Dendritic cell treated with granulocyte-macrophage colony-stimulating factor and Interleukin-4, amounts not matched to agents 40 ng/mL and 50 ng/mL, for 4 days (primary cell): ENCODE measurements at regions not wholly inside any gene's neighbourhood (a gene's known extent, or its start where the extent isn't known, plus 50 kb on each side); places are given as distances from the start of the nearest gene placed in this dataset.
A peak's percentile ranks its signal among the peaks of the same experiment; 100 is the strongest.
"Not testable (repeated sequence)": the region's sequence is repeated elsewhere in the genome, so short reads cannot be mapped to it uniquely, and the experiment has no call there.

Source experiments
- H3K27ac Mint-ChIP-seq: one replicate; pipeline ENCODE4 v1.8.0; 2022; ENCODE audit warnings: mild to moderate bottlenecking, mixed read lengths
- H3K27me3 Mint-ChIP-seq: one replicate; pipeline ENCODE4 v1.8.0; 2022; ENCODE audit warnings: mild to moderate bottlenecking, mixed read lengths
- H3K36me3 Mint-ChIP-seq: one replicate; pipeline ENCODE4 v1.8.0; 2022; ENCODE audit warnings: low read depth, mixed read lengths
- H3K4me1 Mint-ChIP-seq: one replicate; pipeline ENCODE4 v1.8.0; 2022; ENCODE audit warnings: low read depth, mixed read lengths
- H3K4me3 Mint-ChIP-seq: one replicate; pipeline ENCODE4 v1.8.0; 2022; ENCODE audit warnings: mild to moderate bottlenecking, moderate library complexity, mixed read lengths
- H3K9me3 Mint-ChIP-seq: one replicate; pipeline ENCODE4 v1.8.0; 2022; ENCODE audit warnings: mixed read lengths
- intact Hi-C: fragments of 100-400 bp; cut with micrococcal nuclease; formaldehyde crosslinking; loops from one replicate; pipeline ENCODE4 v1.15.0; 2022

GRCh38 chr7:20466543-20467021 lies 135.9 kb downstream of the ITGB8 start:
- no peak overlapping the region for H3K4me3 Mint-ChIP-seq
- intact Hi-C loops, result no loop called here
- no peaks in the 10 kb centered on the region for H3K27me3 Mint-ChIP-seq
- peaks cover 47% of the 10 kb centered on the region for H3K4me1 Mint-ChIP-seq
- no peak overlapping the region for H3K27ac Mint-ChIP-seq
- H3K36me3 Mint-ChIP-seq, result peaks cover 3% of the 10 kb centered on the region
- peaks cover 9% of the 10 kb centered on the region for H3K9me3 Mint-ChIP-seq

DNA sequence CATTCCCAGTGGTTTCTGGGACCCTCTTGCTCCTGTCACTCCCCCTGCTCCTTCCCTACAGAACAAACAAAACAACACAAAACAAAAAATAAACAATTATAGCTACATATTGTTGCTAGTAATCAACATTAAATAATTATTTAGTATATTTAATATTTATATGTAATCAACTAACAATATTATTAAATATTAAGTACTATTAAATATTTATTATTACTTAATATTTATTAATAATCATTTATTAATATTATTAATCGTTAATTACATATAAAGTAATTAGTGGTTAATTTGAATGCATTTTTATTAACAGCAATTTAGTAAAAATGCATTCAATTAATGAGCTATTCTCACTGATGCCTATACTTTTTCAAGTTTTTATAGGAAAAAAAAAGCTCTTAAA lies 139.4 kb downstream of the ITGB8 start:
- no peak overlapping the region for H3K4me3 Mint-ChIP-seq
- H3K27ac Mint-ChIP-seq, result peak overlapping the region; percentile 80
- intact Hi-C loops, result no loop called here
- peaks cover 60% of the 10 kb centered on the region for H3K4me1 Mint-ChIP-seq
- H3K27me3 Mint-ChIP-seq, result no peaks in the 10 kb centered on the region
- H3K36me3 Mint-ChIP-seq, result peaks cover 5% of the 10 kb centered on the region
- peaks cover 13% of the 10 kb centered on the region for H3K9me3 Mint-ChIP-seq

- Mint-ChIP-seq H3K4me1 (peaks cover 57% of the 10 kb centered on the region), H3K4me3 (no peak overlapping the region), H3K27ac (peak overlapping the region; percentile 80), H3K9me3 (peaks cover 13% of the 10 kb centered on the region), H3K36me3 (peaks cover 5% of the 10 kb centered on the region), H3K27me3 (no peaks in the 10 kb centered on the region)
- intact Hi-C loops, result no loop called here
Observed at GRCh38 chr7:20470726-20471125, 140.0 kb downstream of the ITGB8 start.

GRCh38 chr7:20474249-20474648 lies 141.2 kb upstream of the ABCB5 start:
- Mint-ChIP-seq H3K9me3 (peaks cover 13% of the 10 kb centered on the region), H3K4me1 (peaks cover 44% of the 10 kb centered on the region), H3K4me3 (no peak overlapping the region), H3K27ac (no peak overlapping the region), H3K36me3 (peaks cover 5% of the 10 kb centered on the region), H3K27me3 (no peaks in the 10 kb centered on the region)
- intact Hi-C loops, result no loop called here

- Mint-ChIP-seq H3K4me3 (no peak overlapping the region), H3K4me1 (peaks cover 42% of the 10 kb centered on the region), H3K27ac (no peak overlapping the region), H3K27me3 (no peaks in the 10 kb centered on the region), H3K9me3 (peaks cover 12% of the 10 kb centered on the region), H3K36me3 (peaks cover 5% of the 10 kb centered on the region)
- intact Hi-C loops, result loop anchor here (5.0 kb wide), 1 partner anchor 38 kb away; no protein-coding TSS in a partner anchor
Observed at GRCh38 chr7:20475756-20476155, 139.7 kb upstream of the ABCB5 start.

GRCh38 chr7:20477067-20477466 lies 138.4 kb upstream of the ABCB5 start:
- Mint-ChIP-seq H3K4me1 (peaks cover 32% of the 10 kb centered on the region), H3K27me3 (no peaks in the 10 kb centered on the region), H3K27ac (no peak overlapping the region), H3K36me3 (no peaks in the 10 kb centered on the region), H3K4me3 (no peak overlapping the region), H3K9me3 (no peaks in the 10 kb centered on the region)
- intact Hi-C loops, result loop anchor here (5.0 kb wide), 1 partner anchor 40 kb away; no protein-coding TSS in a partner anchor

DNA sequence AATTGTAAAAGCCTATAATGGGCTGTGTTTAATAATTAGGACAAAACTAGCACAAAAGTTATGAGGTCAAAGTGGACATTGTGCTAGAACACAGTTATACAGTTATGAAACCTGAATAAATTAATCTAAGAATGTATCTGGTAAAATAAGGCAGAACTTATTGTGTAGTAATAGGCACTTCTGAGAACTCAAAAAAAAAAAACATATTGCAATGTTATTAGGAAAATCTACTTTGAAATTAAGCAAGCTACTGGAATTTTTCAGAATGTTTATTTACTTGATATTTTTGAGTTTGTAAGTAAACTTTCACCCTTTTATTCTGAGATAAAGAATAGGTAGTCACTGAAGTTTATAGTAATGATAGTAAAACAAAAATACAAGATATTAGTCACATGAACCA lies 135.8 kb upstream of the ABCB5 start:
- Mint-ChIP-seq H3K4me3 (no peak overlapping the region), H3K27ac (no peak overlapping the region), H3K9me3 (no peaks in the 10 kb centered on the region), H3K36me3 (no peaks in the 10 kb centered on the region), H3K4me1 (peaks cover 33% of the 10 kb centered on the region), H3K27me3 (no peaks in the 10 kb centered on the region)
- intact Hi-C loops, result loop anchor here (5.0 kb wide), 1 partner anchor 42 kb away; no protein-coding TSS in a partner anchor

DNA sequence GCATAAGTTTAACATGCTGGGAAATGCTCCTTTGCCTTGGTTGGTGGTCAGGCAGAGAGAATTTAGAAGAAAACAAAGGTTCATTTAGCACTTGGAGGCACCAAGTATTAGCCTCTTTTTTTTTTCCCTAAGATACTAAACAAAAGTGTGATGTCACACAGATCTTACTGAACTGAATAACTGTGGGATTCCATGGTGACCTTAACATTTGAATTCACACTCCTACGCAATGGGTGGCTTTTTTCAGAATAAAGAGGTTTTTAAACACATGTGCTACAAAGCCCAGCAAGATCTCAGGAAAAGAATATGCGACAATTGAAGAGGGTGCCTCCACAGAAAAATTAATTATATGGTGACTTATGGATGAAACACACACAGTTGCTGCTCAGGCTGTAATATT lies 133.4 kb upstream of the ABCB5 start:
- H3K27ac Mint-ChIP-seq, result no peak overlapping the region
- peaks cover 5% of the 10 kb centered on the region for H3K36me3 Mint-ChIP-seq
- H3K4me1 Mint-ChIP-seq, result peaks cover 20% of the 10 kb centered on the region
- H3K27me3 Mint-ChIP-seq, result no peaks in the 10 kb centered on the region
- H3K9me3 Mint-ChIP-seq, result peaks cover 13% of the 10 kb centered on the region
- intact Hi-C loops, result no loop called here
- no peak overlapping the region for H3K4me3 Mint-ChIP-seq

- Mint-ChIP-seq H3K36me3 (peaks cover 12% of the 10 kb centered on the region), H3K27ac (no peak overlapping the region), H3K4me1 (peaks cover 20% of the 10 kb centered on the region), H3K9me3 (peaks cover 36% of the 10 kb centered on the region), H3K4me3 (no peak overlapping the region), H3K27me3 (no peaks in the 10 kb centered on the region)
- intact Hi-C loops, result no loop called here
Observed at GRCh38 chr7:20484356-20484755, 131.1 kb upstream of the ABCB5 start.

GRCh38 chr7:20488850-20489249 lies 126.6 kb upstream of the ABCB5 start:
- intact Hi-C loops, result loop anchor here (5.0 kb wide), 1 partner anchor 77 kb away; no protein-coding TSS in a partner anchor
- H3K4me1 Mint-ChIP-seq, result peaks cover 6% of the 10 kb centered on the region
- H3K9me3 Mint-ChIP-seq, result peaks cover 53% of the 10 kb centered on the region
- no peak overlapping the region for H3K27ac Mint-ChIP-seq
- no peak overlapping the region for H3K4me3 Mint-ChIP-seq
- no peaks in the 10 kb centered on the region for H3K27me3 Mint-ChIP-seq
- H3K36me3 Mint-ChIP-seq, result peaks cover 12% of the 10 kb centered on the region

GRCh38 chr7:20491284-20491683 lies 124.2 kb upstream of the ABCB5 start:
- Mint-ChIP-seq H3K27ac (no peak overlapping the region), H3K4me1 (no peaks in the 10 kb centered on the region), H3K27me3 (no peaks in the 10 kb centered on the region), H3K4me3 (no peak overlapping the region), H3K9me3 (peaks cover 54% of the 10 kb centered on the region), H3K36me3 (peaks cover 12% of the 10 kb centered on the region)
- intact Hi-C loops, result loop anchor here (2.0 kb wide), 1 partner anchor 18 kb away; no protein-coding TSS in a partner anchor

GRCh38 chr7:20494566-20494965 lies 120.9 kb upstream of the ABCB5 start:
- H3K36me3 Mint-ChIP-seq, result no peaks in the 10 kb centered on the region
- H3K27me3 Mint-ChIP-seq, result no peaks in the 10 kb centered on the region
- no peak overlapping the region for H3K27ac Mint-ChIP-seq
- peaks cover 54% of the 10 kb centered on the region for H3K9me3 Mint-ChIP-seq
- H3K4me3 Mint-ChIP-seq, result no peak overlapping the region
- intact Hi-C loops, result no loop called here
- no peaks in the 10 kb centered on the region for H3K4me1 Mint-ChIP-seq

DNA sequence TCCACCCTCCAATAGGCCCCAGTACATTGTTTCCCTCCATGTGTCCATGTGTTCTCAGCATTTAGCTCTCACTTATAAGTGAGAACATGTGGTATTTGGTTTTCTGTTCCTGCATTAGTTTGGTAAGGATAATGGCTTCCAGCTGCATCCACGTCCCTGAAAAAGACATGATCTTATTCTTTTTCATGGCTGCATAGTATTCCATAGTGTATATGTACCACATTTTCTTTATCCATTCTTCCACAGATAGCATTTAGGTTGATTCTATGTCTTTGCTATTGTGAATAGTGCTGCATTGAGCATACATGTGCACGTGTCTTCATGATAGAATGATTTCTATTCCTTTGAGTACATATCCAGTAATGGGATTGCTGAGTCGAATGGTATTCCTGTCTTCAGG lies 114.0 kb upstream of the ABCB5 start:
- H3K4me3 Mint-ChIP-seq, intact Hi-C loops: not testable (repeated sequence)

GRCh38 chr7:20503278-20503950 lies 112.1 kb upstream of the ABCB5 start:
- H3K36me3 Mint-ChIP-seq, result no peaks in the 10 kb centered on the region

More for the DNA sequence above, 114.0 kb upstream of the ABCB5 start:
- H3K9me3 Mint-ChIP-seq, result peaks cover 39% of the 10 kb centered on the region
- H3K4me1 Mint-ChIP-seq, H3K36me3 Mint-ChIP-seq, H3K27ac Mint-ChIP-seq, H3K27me3 Mint-ChIP-seq: not testable (repeated sequence)

DNA sequence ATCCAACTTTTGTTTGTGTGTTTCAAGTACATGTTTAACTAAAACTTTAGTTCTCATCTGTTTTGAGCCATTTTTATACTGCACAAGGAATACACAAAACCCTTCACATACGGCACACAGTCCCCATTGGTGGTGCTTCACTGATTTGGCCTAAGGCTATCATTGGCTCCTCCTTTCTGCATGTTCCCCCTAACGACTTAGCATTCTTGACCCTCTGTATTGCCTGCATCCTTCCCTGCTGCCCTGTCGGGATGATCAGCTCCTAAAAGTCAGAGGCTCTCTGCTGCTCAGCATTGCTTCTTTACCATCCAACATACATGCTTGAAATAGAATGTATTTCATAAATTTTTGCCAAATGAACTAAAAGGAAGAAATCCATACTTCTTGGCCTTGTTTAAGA lies 111.4 kb upstream of the ABCB5 start:
- H3K4me1 Mint-ChIP-seq, result peaks cover 24% of the 10 kb centered on the region
- no peak overlapping the region for H3K27ac Mint-ChIP-seq
- no peaks in the 10 kb centered on the region for H3K36me3 Mint-ChIP-seq
- peaks cover 7% of the 10 kb centered on the region for H3K27me3 Mint-ChIP-seq
- intact Hi-C loops, result no loop called here
- H3K4me3 Mint-ChIP-seq, result no peak overlapping the region
- H3K9me3 Mint-ChIP-seq, result peaks cover 13% of the 10 kb centered on the region

More at GRCh38 chr7:20503278-20503950, 112.1 kb upstream of the ABCB5 start:
- no peak overlapping the region for H3K4me3 Mint-ChIP-seq
- intact Hi-C loops, result no loop called here
- H3K27me3 Mint-ChIP-seq, result peaks cover 4% of the 10 kb centered on the region
- no peak overlapping the region for H3K27ac Mint-ChIP-seq
- H3K4me1 Mint-ChIP-seq, result peaks cover 17% of the 10 kb centered on the region
- peaks cover 20% of the 10 kb centered on the region for H3K9me3 Mint-ChIP-seq
